ENCODE measurements at regions not wholly inside any gene's neighbourhood (a gene's known extent, or its start where the extent isn't known, plus 50 kb on each side); places are given as distances from the start of the nearest gene placed in this dataset.

GRCh38 chrX:4741024-4741423 lies 1027.6 kb upstream of the PRKX start:
- Histone ChIP-seq H3K27ac (ENCODE audit: low read depth, low read length) (no peak overlapping the region), H3K9me3 (ENCODE audit: insufficient read depth, low read depth, low read length) (no peaks in the 10 kb centered on the region), H3K4me2 (ENCODE audit: low read length) (no peak overlapping the region), H3K4me1 (ENCODE audit: insufficient read depth, low read length) (no peaks in the 10 kb centered on the region), H3K9ac (ENCODE audit: low read length) (no peak overlapping the region), H4K20me1 (ENCODE audit: insufficient read depth, low read length) (no peaks in the 10 kb centered on the region), H3K4me3 (ENCODE audit: insufficient read depth, low read depth, low read length) (no peak overlapping the region), H3K36me3 (ENCODE audit: insufficient read depth, low read length) (no peaks in the 10 kb centered on the region), H2AFZ (ENCODE audit: low read depth, low read length) (no peak overlapping the region), H3K27me3 (ENCODE audit: insufficient read depth, low read length) (no peaks in the 10 kb centered on the region), H3K79me2 (ENCODE audit: insufficient read depth, low read length) (no peaks in the 10 kb centered on the region)
- Mint-ChIP-seq H3K36me3 (ENCODE audit: low read depth, unreplicated experiment) (no peaks in the 10 kb centered on the region), H3K4me3 (ENCODE audit: unreplicated experiment) (no peak overlapping the region), H3K9me3 (ENCODE audit: unreplicated experiment) (no peaks in the 10 kb centered on the region), H3K4me1 (ENCODE audit: low read depth, unreplicated experiment) (no peaks in the 10 kb centered on the region), H3K27me3 (ENCODE audit: low read depth, unreplicated experiment) (no peaks in the 10 kb centered on the region), H3K27ac (ENCODE audit: unreplicated experiment) (no peak overlapping the region)
- FAIRE-seq: no peak
- no peak for DNase-seq (ENCODE audit: low read depth)
- TF ChIP-seq EZH2 (IDR thresholded peaks at IDR 0.05; ENCODE audit: insufficient read depth, low read length): no peak
- TF ChIP-seq, protein P1, sequence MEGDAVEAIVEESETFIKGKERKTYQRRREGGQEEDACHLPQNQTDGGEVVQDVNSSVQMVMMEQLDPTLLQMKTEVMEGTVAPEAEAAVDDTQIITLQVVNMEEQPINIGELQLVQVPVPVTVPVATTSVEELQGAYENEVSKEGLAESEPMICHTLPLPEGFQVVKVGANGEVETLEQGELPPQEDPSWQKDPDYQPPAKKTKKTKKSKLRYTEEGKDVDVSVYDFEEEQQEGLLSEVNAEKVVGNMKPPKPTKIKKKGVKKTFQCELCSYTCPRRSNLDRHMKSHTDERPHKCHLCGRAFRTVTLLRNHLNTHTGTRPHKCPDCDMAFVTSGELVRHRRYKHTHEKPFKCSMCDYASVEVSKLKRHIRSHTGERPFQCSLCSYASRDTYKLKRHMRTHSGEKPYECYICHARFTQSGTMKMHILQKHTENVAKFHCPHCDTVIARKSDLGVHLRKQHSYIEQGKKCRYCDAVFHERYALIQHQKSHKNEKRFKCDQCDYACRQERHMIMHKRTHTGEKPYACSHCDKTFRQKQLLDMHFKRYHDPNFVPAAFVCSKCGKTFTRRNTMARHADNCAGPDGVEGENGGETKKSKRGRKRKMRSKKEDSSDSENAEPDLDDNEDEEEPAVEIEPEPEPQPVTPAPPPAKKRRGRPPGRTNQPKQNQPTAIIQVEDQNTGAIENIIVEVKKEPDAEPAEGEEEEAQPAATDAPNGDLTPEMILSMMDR (IDR thresholded peaks at IDR 0.05; ENCODE audit: insufficient read depth, low read depth, low read length): no peak

DNA sequence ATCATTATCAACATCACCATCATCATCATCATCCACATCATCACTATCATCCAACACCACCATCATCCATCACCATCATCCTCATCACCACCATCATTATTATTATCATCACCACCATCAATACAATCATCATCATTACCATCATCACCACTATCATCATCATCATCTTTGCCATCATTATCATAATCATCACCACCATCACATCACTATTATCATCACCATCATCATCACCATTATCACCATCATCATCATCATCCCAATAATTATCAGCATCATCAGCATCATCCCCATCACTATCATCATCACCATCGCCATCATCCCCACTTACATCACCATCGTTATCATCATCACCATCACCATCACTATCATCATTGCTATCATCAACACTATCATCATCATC lies 1021.9 kb upstream of the PRKX start:
- Histone ChIP-seq H3K27me3 (ENCODE audit: insufficient read depth, low read length) (no peaks in the 10 kb centered on the region), H4K20me1 (ENCODE audit: insufficient read depth, low read length) (no peaks in the 10 kb centered on the region), H3K4me2 (ENCODE audit: low read length) (no peak overlapping the region), H3K27ac (ENCODE audit: low read depth, low read length) (no peak overlapping the region), H3K9ac (ENCODE audit: low read length) (no peak overlapping the region), H3K9me3 (ENCODE audit: insufficient read depth, low read depth, low read length) (no peaks in the 10 kb centered on the region), H3K36me3 (ENCODE audit: insufficient read depth, low read length) (no peaks in the 10 kb centered on the region), H3K4me1 (ENCODE audit: insufficient read depth, low read length) (no peaks in the 10 kb centered on the region), H2AFZ (ENCODE audit: low read depth, low read length) (no peak overlapping the region), H3K4me3 (ENCODE audit: insufficient read depth, low read depth, low read length) (no peak overlapping the region), H3K79me2 (ENCODE audit: insufficient read depth, low read length) (no peaks in the 10 kb centered on the region)
- H3K36me3 Mint-ChIP-seq (ENCODE audit: low read depth, unreplicated experiment): no peaks in the 10 kb centered on the region
- H3K4me1 Mint-ChIP-seq (ENCODE audit: low read depth, unreplicated experiment): no peaks in the 10 kb centered on the region
- H3K27me3 Mint-ChIP-seq (ENCODE audit: low read depth, unreplicated experiment): no peaks in the 10 kb centered on the region
- H3K27ac Mint-ChIP-seq (ENCODE audit: unreplicated experiment): no peak overlapping the region
- FAIRE-seq (peak; percentile 26), DNase-seq (ENCODE audit: low read depth) (no peak)
- no peak overlapping the region for H3K4me3 Mint-ChIP-seq (ENCODE audit: unreplicated experiment)
- H3K9me3 Mint-ChIP-seq (ENCODE audit: unreplicated experiment): no peaks in the 10 kb centered on the region
- TF ChIP-seq, protein P1 (IDR thresholded peaks at IDR 0.05; ENCODE audit: insufficient read depth, low read depth, low read length): no peak

DNA sequence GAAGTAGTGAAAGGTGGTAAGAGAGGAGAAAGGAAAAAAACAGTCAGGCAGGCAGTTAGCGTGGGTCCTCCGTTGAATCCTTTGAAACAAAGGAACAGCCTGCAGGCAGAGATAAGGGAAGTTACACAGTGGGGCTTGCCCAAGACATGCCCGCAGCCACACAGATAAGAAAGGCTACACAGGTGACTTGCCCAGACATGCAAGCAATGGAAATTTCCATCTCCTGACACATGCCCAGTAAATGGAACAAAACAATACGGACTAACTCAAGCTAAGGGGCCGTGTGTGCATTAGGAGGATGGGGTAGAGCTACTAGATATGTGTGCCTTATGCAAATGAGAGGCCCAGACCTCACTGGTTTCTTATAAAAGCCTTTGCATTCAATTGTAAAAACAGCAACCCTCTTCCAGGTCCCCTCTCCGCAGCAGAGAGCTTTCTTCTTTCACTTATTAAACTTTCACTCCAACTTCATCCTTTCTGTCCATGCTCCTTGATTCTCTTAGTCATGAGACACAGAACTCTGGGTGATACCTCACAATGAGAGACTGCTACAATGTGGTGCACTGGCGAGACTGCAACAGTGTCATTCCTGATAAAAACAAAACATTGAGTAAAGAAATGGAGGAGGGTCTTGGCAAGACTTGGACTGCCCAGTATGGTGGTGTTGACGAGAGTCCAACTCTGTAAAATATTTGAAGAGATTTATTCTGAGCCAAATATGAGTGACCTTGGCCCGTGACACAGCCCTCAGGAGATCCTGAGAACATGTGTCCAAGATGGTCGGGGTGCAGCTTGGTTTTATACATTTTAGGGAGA lies 997.4 kb upstream of the PRKX start:
- H3K27me3 ChIP-seq (ENCODE audit: insufficient read depth, low read length): no peaks in the 10 kb centered on the region
- no peaks in the 10 kb centered on the region for H4K20me1 ChIP-seq (ENCODE audit: insufficient read depth, low read length)
- H3K9me3 Mint-ChIP-seq (ENCODE audit: unreplicated experiment): no peaks in the 10 kb centered on the region
- no peak overlapping the region for H3K4me3 Mint-ChIP-seq (ENCODE audit: unreplicated experiment)
- H2AFZ ChIP-seq (ENCODE audit: low read depth, low read length): no peak overlapping the region
- TF ChIP-seq EZH2 (IDR thresholded peaks at IDR 0.05; ENCODE audit: insufficient read depth, low read length): no peak
- TF ChIP-seq, protein P1 (IDR thresholded peaks at IDR 0.05; ENCODE audit: insufficient read depth, low read depth, low read length): no peak
- H3K4me1 ChIP-seq (ENCODE audit: insufficient read depth, low read length): no peaks in the 10 kb centered on the region
- H3K27ac Mint-ChIP-seq (ENCODE audit: unreplicated experiment): peak overlapping the region; percentile 79
- no peak overlapping the region for H3K9ac ChIP-seq (ENCODE audit: low read length)
- no peaks in the 10 kb centered on the region for H3K36me3 Mint-ChIP-seq (ENCODE audit: low read depth, unreplicated experiment)
- H3K9me3 ChIP-seq (ENCODE audit: insufficient read depth, low read depth, low read length): no peaks in the 10 kb centered on the region
- FAIRE-seq (no peak), DNase-seq (ENCODE audit: low read depth) (peak; percentile 1)
- no peaks in the 10 kb centered on the region for H3K27me3 Mint-ChIP-seq (ENCODE audit: low read depth, unreplicated experiment)
- no peak overlapping the region for H3K4me2 ChIP-seq (ENCODE audit: low read length)
- H3K4me1 Mint-ChIP-seq (ENCODE audit: low read depth, unreplicated experiment): peaks cover 6% of the 10 kb centered on the region
- no peak overlapping the region for H3K27ac ChIP-seq (ENCODE audit: low read depth, low read length)
- no peaks in the 10 kb centered on the region for H3K79me2 ChIP-seq (ENCODE audit: insufficient read depth, low read length)
- H3K4me3 ChIP-seq (ENCODE audit: insufficient read depth, low read depth, low read length): no peak overlapping the region
- no peaks in the 10 kb centered on the region for H3K36me3 ChIP-seq (ENCODE audit: insufficient read depth, low read length)

All from astrocyte (in vitro differentiated cells and primary cell).